ENCODE measurements at regions not wholly inside any gene's neighbourhood (a gene's known extent, or its start where the extent isn't known, plus 50 kb on each side); places are given as distances from the start of the nearest gene placed in this dataset.

GRCh38 chr6:121616406-121616805, 181.0 kb downstream of the GJA1 start:
- TF ChIP-seq CTCF (IDR thresholded peaks at IDR 0.05) (no peak), EZH2 (IDR thresholded peaks at IDR 0.05) (no peak), EZH2phosphoT487 (IDR thresholded peaks at IDR 0.05) (no peak)

Measured in neural progenitor cell (in vitro differentiated cells).